Smooth muscle cell (in vitro differentiated cells): ENCODE measurements at regions not wholly inside any gene's neighbourhood (a gene's known extent, or its start where the extent isn't known, plus 50 kb on each side); places are given as distances from the start of the nearest gene placed in this dataset.

ENCODE experiments used
- DNase-seq: peaks from one replicate; lab custom pipeline; 2025; ENCODE audit not compliant: unreplicated experiment; lab: John Stamatoyannopoulos, UW
- H2AFZ ChIP-seq: fragments of 200-600 bp; sonication (generic); 2 replicates; pipeline ENCODE4 v1.6.0; 2016; ENCODE audit warnings: antibody characterized with exemption, low read depth, mild to moderate bottlenecking
- H3F3A ChIP-seq: fragments of 200-600 bp; sonication (generic); 2 replicates; pipeline ENCODE4 v1.6.0; 2017; ENCODE audit warnings: antibody characterized with exemption, low read depth
- H3K27ac ChIP-seq: fragments of 200-600 bp; sonication (generic); 2 replicates; pipeline ENCODE4 v1.5.1; 2016; ENCODE audit warnings: low read depth, mild to moderate bottlenecking
- H3K27me3 ChIP-seq: fragments of 200-600 bp; sonication (generic); 2 replicates; pipeline ENCODE4 v1.6.1; 2016; ENCODE audit warnings: low read depth, mild to moderate bottlenecking
- H3K36me3 ChIP-seq: fragments of 200-600 bp; sonication (generic); 2 replicates; pipeline ENCODE4 v1.5.1; 2016; ENCODE audit warnings: low read depth
- H3K4me1 ChIP-seq: fragments of 200-600 bp; sonication (generic); 2 replicates; pipeline ENCODE4 v1.5.1; 2016; ENCODE audit warnings: low read depth
- H3K4me2 ChIP-seq: fragments of 200-600 bp; sonication (generic); 2 replicates; pipeline ENCODE4 v1.6.0; 2016; ENCODE audit warnings: mild to moderate bottlenecking
- H3K4me3 ChIP-seq: fragments of 200-600 bp; sonication (generic); 2 replicates; pipeline ENCODE4 v1.5.1; 2016; ENCODE audit warnings: mild to moderate bottlenecking
- H3K79me2 ChIP-seq: fragments of 200-600 bp; sonication (generic); 2 replicates; pipeline ENCODE4 v1.6.0; 2016; ENCODE audit warnings: low read depth, mild to moderate bottlenecking
- H3K9ac ChIP-seq: fragments of 200-600 bp; sonication (generic); 2 replicates; pipeline ENCODE4 v1.6.0; 2016; ENCODE audit warnings: low read depth
- H3K9me3 ChIP-seq: fragments of 200-600 bp; sonication (generic); replicated peaks from 2 replicates; pipeline ENCODE4 v1.5.1; 2016; ENCODE audit warnings: low read depth
- H4K20me1 ChIP-seq: fragments of 200-600 bp; sonication (generic); 2 replicates; pipeline ENCODE4 v1.6.0; 2016; ENCODE audit warnings: low read depth
- WGBS: methylation state at CpG from one replicate; pipeline ENCODE4 v1.1.7; 2016; ENCODE audit warnings: low lambda C conversion rate; 5-methylcytosine and 5-hydroxymethylcytosine counted together
- TF ChIP-seq, protein P1 (sequence below): fragments of 200-600 bp; sonication (generic); IDR thresholded peaks from 2 replicates; pipeline ENCODE4 v1.5.1; 2017; ENCODE audit warnings: borderline replicate concordance, mild to moderate bottlenecking, antibody characterized with exemption; ENCODE audit not compliant: insufficient read depth, poor library complexity, severe bottlenecking

DNA sequence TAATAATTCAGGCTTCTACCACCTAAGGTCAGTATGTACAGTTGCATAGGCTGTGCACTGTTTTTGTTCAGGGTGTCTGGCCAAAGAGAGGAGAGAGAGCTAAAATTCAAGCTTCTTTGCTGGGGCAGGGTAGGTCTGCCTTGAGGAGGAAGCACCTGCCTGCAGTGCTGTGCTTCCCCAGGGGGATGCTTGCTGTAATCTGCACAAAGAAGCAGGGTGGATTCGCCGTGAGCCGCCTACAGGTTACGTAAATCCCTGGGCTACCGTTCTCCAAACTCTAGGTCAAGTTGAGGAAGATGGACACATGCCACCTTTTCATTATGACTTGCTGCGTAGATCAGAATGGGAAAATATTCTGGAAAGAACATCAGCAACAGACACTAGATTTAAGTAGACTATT lies 543.3 kb downstream of the TNS3 start:
- 90% methylated on average over 6 of the region's 6 CpGs for WGBS

DNA sequence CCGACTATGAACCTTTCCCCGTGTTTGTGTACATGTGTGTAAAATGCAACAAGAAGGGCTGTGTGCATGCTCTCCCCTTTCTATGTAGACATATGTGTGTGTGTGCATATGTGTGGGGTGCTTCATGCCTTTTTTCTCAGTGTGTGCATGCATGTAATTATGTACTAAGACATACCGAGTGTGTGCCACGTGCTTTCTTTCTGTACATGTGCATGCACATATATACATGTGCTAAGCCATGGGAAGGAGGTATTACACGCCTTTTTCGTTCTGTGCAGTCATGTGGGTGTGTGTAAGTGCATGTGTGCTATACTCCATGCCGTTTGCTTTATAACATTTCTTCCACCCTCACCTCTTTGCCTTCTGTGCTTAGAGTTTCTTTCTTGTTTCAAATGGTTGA lies 544.3 kb downstream of the TNS3 start:
- H3K4me1 ChIP-seq: peaks cover 10% of the 10 kb centered on the region
- TF ChIP-seq, protein P1, sequence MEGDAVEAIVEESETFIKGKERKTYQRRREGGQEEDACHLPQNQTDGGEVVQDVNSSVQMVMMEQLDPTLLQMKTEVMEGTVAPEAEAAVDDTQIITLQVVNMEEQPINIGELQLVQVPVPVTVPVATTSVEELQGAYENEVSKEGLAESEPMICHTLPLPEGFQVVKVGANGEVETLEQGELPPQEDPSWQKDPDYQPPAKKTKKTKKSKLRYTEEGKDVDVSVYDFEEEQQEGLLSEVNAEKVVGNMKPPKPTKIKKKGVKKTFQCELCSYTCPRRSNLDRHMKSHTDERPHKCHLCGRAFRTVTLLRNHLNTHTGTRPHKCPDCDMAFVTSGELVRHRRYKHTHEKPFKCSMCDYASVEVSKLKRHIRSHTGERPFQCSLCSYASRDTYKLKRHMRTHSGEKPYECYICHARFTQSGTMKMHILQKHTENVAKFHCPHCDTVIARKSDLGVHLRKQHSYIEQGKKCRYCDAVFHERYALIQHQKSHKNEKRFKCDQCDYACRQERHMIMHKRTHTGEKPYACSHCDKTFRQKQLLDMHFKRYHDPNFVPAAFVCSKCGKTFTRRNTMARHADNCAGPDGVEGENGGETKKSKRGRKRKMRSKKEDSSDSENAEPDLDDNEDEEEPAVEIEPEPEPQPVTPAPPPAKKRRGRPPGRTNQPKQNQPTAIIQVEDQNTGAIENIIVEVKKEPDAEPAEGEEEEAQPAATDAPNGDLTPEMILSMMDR: no peak
- H3K79me2 ChIP-seq: no peaks in the 10 kb centered on the region
- H2AFZ ChIP-seq: no peak overlapping the region
- no peak overlapping the region for H3K4me2 ChIP-seq
- DNase-seq: no peak
- no peaks in the 10 kb centered on the region for H3K9me3 ChIP-seq
- no peak overlapping the region for H3K27ac ChIP-seq
- no peaks in the 10 kb centered on the region for H3K36me3 ChIP-seq
- WGBS: 89% methylated on average over 7 of the region's 7 CpGs
- H3F3A ChIP-seq: no peaks in the 10 kb centered on the region
- H3K4me3 ChIP-seq: no peak overlapping the region
- H4K20me1 ChIP-seq: no peaks in the 10 kb centered on the region
- H3K27me3 ChIP-seq: no peaks in the 10 kb centered on the region
- no peak overlapping the region for H3K9ac ChIP-seq

More for the DNA sequence above, 543.3 kb downstream of the TNS3 start:
- no peaks in the 10 kb centered on the region for H3K9me3 ChIP-seq
- H3K27ac ChIP-seq: no peak overlapping the region
- TF ChIP-seq, protein P1: no peak
- no peak overlapping the region for H2AFZ ChIP-seq
- no peak overlapping the region for H3K9ac ChIP-seq
- peaks cover 1% of the 10 kb centered on the region for H3F3A ChIP-seq
- DNase-seq: no peak
- peaks cover 10% of the 10 kb centered on the region for H3K4me1 ChIP-seq
- H3K27me3 ChIP-seq: no peaks in the 10 kb centered on the region
- H3K36me3 ChIP-seq: no peaks in the 10 kb centered on the region
- no peaks in the 10 kb centered on the region for H4K20me1 ChIP-seq
- no peak overlapping the region for H3K4me2 ChIP-seq
- H3K79me2 ChIP-seq: no peaks in the 10 kb centered on the region
- no peak overlapping the region for H3K4me3 ChIP-seq

DNA sequence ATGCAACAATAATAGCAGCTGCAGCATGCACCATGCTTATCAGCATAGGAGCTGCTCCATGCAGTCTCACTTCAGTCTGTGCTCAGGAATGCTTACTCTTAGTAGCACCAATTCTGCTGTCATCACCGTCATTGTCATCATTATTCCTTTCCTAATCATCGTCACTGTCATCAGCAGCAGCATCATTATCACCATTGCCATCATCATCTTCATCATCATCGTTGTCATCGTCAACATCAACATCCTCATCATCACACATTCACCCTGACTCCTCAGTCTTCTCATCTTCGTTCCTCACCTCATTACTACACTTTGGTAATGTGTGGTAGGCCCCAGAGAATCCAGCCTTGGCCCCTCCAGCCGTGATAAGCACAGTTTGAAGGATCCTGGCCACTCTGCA lies 545.0 kb downstream of the TNS3 start:
- Histone ChIP-seq H3K9me3 (no peaks in the 10 kb centered on the region), H3K9ac (no peak overlapping the region), H3K27ac (no peak overlapping the region), H3K79me2 (no peaks in the 10 kb centered on the region), H3K4me1 (peaks cover 10% of the 10 kb centered on the region), H2AFZ (no peak overlapping the region), H3K36me3 (no peaks in the 10 kb centered on the region), H3F3A (no peaks in the 10 kb centered on the region), H3K4me2 (no peak overlapping the region), H4K20me1 (no peaks in the 10 kb centered on the region), H3K27me3 (no peaks in the 10 kb centered on the region), H3K4me3 (no peak overlapping the region)
- DNase-seq: no peak
- TF ChIP-seq, protein P1: no peak
- WGBS: 93% methylated on average over 6 of the region's 6 CpGs

DNA sequence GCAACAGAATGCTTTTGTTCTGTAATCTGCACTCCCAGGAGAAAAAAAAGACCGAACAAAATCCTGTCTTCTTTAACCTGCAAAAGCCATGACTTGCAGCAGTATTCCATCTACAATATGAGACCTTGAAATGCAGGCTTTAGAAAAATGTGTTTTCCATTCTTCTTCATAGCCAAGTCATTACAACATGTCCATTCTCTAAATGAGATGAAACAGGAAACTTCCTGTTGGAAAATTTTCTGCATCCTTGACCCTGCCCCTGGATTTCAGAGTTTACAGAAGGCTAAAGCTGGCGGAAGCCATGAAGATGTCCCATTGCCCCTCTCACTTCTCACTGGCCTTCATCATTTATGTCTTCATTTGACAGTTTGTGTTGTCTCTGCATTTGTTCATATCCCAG lies 546.4 kb downstream of the TNS3 start:
- H3F3A ChIP-seq: no peaks in the 10 kb centered on the region
- no peak for DNase-seq
- no peaks in the 10 kb centered on the region for H3K9me3 ChIP-seq
- H2AFZ ChIP-seq: no peak overlapping the region
- no peak overlapping the region for H3K9ac ChIP-seq
- H3K4me1 ChIP-seq: peaks cover 10% of the 10 kb centered on the region
- no peak overlapping the region for H3K4me3 ChIP-seq
- H3K27me3 ChIP-seq: no peaks in the 10 kb centered on the region
- H3K4me2 ChIP-seq: no peak overlapping the region
- no peaks in the 10 kb centered on the region for H3K36me3 ChIP-seq
- WGBS: 89% methylated on average over 2 of the region's 2 CpGs
- H3K27ac ChIP-seq: no peak overlapping the region
- H3K79me2 ChIP-seq: no peaks in the 10 kb centered on the region
- TF ChIP-seq, protein P1: no peak
- H4K20me1 ChIP-seq: no peaks in the 10 kb centered on the region
